ENCODE measurements at regions not wholly inside any gene's neighbourhood (a gene's known extent, or its start where the extent isn't known, plus 50 kb on each side); places are given as distances from the start of the nearest gene placed in this dataset.

DNA sequence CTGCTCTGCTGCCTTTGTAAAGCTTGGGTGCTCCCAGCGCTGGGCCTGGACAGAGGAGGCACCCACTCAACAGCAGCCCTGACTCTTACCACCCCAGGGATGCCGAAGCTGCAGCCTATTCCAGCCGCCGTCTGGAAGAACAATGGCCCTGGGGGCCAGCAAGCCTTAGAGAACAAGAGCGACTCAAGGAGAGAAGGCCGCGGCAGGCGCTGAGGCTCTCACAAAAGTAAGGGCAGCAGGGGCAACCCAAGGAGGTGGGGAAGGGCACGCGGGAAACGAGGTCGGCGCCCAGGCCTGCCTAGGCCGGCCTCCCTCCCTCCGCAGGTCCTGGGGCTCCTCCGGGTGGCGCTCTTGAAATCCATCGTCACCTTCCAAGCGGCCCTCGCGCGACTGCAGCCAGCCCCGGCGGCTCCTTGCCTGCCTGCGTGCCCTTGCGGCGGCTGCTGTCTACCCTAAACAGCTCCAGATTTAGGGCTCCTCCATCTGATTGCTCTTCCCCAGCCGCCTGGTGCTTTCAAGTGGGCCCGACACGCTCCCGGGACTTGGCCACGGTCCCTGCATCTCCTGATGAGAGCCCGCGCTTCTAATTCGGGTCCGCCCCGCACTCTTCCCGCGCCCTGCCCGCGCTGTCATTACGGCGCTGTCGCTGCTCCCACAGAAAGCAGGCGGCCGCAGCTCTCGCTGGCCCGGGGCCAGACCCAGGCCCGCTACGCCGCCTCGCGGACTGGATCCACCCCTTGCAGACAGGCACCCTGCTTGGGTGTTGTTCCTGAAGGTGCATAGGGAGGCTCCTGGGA, 213.3 kb downstream of the SEMA6A start:
- no peak for DNase-seq

DNA sequence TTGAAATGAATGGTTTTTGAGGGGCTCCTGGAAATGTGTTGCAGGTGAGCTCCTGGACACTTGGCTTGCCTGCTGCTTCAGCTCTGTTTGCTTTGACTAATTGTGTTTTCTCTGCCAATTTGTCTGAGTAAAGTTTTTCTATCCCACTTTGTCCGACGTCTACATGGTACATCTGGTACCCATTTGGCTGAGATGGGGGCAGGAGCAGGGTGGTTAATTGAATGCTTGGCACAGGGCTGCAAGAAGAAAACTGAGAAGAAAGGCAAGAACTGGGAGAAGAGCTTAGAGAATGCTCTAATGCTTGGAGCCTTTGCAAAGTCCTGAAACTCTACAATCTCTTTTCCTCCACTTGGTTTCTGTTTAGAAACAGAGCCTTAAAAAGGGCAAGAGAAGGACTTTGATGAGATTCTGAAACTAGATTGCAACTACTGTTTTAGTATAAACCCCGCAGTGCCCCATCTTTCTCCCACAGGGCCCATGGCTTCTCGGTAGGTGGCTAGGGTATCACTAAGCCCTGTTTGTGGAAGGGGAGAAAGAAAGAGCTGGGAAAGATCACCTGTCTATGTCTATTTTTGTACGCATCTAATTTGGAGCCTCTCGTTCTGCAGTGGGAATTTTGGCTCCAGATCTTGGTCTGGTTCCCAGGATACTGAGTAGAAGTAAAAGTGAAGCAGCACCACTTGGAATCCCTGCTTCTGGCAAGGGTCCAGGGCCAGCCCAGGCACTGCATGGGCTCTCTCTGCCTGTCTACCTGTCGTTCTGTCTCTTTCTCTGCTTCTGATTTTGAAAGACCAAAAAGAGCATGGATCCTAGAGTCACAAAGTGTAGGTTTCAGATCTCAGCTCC, 214.4 kb downstream of the SEMA6A start:
- DNase-seq: peak; percentile 33

DNA sequence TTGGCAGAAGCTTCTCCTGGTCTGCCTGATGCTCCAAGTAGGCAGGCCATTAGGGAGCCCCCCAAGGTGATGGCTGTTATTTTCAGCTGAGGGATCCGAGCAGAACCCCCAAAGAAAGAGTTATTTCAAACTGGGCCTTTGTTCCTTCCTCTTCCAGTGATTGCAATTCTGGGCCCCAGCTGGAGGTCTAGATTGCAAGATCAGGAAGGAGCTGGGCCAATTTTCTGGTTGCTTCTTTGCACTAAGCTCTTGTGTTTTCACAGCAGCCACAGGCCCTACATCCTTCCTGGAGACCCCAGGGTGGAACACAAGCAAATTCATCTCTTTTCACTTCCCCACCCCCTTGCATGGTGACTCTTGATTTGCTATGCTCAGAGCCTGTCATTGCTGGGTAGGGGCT, 215.0 kb downstream of the SEMA6A start:
- DNase-seq: no peak

DNA sequence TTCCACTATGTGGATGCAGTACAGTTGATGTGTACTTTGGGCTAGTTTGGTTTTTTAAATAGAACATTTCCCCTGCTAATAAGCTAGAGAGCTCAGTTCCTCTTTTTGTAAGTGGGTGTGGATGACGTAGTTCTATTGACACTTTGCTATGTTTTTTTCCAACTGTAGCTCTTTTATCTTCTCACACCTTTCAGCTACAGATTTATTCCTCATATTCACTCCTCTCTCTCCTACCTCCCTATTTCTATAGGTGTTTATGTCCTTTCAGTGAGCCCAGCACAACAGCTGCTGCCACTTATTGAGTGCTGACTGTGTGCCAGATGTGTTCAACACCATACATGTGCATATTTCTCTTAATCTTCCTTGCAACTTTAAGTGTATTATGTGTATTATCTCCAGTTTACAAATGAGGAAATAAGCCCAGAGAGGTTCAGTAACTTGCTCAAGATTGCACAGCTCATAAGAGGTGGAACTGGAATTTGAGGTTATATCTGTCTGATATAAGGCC, 215.7 kb downstream of the SEMA6A start:
- no peak for DNase-seq

DNA sequence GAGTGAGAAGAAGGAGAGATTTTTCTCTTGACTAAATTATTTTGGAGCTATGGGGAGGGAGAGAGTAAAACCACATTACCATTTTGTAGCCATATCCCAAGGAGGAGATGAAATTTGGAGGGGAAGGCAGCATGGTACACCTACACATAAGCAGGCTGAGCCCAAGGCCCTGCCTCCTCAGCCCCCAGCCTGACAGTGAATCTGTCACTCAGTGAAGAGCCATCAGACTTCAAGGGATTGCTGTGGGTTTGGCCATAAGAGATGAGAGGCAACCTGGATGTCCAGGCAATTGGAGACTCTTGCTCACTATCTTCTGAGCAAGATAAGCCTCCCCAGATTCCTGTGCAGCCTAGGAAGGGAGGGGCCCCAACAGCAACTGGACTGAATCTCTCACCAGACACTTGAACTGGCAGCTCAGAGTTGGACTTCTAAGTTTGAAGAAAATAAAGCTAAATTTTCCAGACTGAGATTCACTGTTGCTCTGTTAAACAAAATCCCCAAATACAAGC, 216.6 kb downstream of the SEMA6A start:
- DNase-seq: no peak

DNA sequence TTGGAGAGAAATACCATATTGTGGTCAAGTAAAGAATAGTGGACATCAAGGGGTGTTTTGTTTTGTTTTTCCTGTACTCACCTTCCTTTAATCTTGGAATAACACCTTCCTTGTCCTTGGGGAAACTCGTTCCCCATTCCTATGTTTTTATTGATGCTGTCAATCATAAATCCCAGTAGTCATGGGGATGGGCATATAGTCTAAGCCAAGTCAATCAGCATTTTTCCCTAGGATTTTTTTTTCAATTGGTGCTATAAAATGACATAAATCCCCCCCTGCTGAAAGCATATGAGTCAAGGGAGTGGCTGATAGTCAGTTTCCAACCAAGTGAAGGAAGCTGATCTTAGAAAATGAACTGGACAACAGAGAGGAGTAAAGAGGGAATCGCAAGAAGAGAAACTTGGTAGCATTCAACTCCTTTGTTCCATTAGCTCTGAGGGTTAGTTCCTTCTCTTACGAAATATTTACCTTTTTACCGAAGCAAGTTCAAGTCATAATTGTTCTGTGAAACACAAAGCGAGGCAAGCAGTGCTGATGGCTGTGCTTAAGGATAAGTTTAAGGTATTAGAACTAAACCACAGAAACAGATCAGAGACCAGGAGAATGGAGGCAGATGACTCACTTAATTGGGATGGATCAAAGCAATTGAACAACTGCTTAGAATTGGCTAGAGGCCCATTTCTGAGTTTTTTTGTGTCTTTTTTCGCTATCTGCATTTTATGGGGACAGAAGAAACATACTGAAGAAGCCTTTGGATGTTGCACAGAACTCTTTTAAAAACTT, 218.6 kb downstream of the SEMA6A start:
- DNase-seq: no peak

DNA sequence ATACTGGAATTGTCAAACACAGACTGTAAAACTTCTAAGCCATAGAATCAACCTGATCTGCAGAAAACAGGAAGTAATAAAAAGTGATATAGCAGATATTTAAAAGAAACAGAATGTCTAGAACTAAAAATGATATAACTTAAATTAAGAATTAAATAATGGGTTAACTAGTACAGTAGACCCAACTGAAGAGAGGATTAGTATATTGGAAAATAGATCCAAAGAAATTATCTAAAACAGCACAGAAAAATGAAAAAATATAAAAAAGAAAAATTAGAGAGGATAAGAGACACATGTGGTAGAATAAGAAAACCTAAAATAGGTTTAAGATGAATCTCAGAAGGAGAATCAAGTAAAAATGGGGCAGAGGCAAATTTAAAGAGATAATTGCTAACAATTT, 219.9 kb downstream of the SEMA6A start:
- DNase-seq: no peak

DNA sequence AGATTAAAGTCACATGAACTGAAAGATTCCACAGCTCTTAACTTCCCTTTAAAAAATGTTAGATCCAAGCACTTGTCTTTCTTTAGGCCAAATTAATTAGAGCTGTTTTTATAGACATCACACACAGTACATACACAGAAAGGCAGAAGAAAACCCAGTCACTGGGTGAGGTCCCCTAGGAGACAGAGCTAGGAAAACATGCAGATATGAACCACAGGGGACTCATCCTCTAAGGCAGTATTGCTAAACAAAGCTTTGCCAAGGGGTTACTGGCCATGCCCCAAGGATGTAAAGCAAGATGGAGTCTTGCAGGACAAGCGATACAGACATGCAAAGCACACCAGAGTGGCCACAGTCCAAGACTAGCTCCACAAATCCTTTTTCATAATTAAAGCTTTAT, 227.0 kb downstream of the SEMA6A start:
- no peak for DNase-seq

DNA sequence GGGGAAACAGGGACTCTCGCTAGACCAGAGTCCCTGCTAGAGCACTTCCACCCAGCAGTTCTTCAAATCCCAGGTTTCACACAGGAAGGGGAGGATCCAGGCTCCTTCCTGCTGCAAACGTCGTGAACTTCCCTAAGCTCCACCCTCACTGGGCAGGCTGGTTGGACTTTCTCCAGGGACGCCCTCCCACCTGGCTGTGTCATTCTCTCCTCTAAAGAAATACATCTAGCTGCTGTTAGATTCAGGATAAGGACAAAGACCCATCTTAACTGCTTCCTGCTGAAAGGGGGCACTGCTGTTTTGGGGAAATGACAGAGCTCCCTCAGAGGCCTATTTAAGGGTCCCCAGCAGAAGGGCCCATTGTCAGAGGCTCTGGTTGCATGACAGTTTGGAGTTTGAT, 230.7 kb downstream of the SEMA6A start:
- DNase-seq: no peak

All from NCI-H2029 treated with DMSO at 0.1 percent for 48 hours (cell line).